Left lung (tissue), 4 donors: ENCODE measurements at regions not wholly inside any gene's neighbourhood (a gene's known extent, or its start where the extent isn't known, plus 50 kb on each side); places are given as distances from the start of the nearest gene placed in this dataset.

Experiments
- ATAC-seq: fragments of 200-7000 bp; cut with Tn5 transposase; one replicate; pipeline ENCODE4 v1.9.1; 2020; ENCODE audit warnings: moderate library complexity
- DNase-seq, 4 donors: peaks; one replicate each; pipeline ENCODE4 v3.0.0-alpha.2; 2013 to 2020
- H3K27ac ChIP-seq, 2 donors: fragments of 200-600 bp; sonication (generic) in 1 of 2; one replicate each; pipeline versions ENCODE4 v1.5.0 to v1.8.0; 2020 to 2021
- H3K27me3 ChIP-seq, 2 donors: fragments of 200-600 bp; sonication (generic) in 1 of 2; one replicate each; pipeline versions ENCODE4 v1.5.0 to v1.8.0; 2020 to 2021
- H3K36me3 ChIP-seq, 2 donors: fragments of 200-600 bp; sonication (generic) in 1 of 2; one replicate each; pipeline versions ENCODE4 v1.5.0 to v1.8.0; 2020 to 2021
- H3K4me1 ChIP-seq, 2 donors: fragments of 200-600 bp; one replicate each; pipeline ENCODE4 v1.8.0; 2021
- H3K4me3 ChIP-seq, 2 donors: fragments of 200-600 bp; sonication (generic) in 1 of 2; one replicate each; pipeline versions ENCODE4 v1.5.0 to v1.8.0; 2020 to 2021; ENCODE audit warnings: mild to moderate bottlenecking in 1 of 2
- H3K9me3 ChIP-seq, 2 donors: fragments of 200-600 bp; sonication (generic) in 1 of 2; one replicate each; pipeline versions ENCODE4 v1.5.0 to v1.8.0; 2020 to 2021
- intact Hi-C, 2 donors: fragments of 100-400 bp; cut with DNase I; formaldehyde crosslinking; loops; one replicate each; pipeline versions ENCODE4 v1.11.2 to v1.14.2; 2022
- TF ChIP-seq, protein P1 (sequence below), 2 donors: fragments of 200-600 bp; sonication (generic) in 1 of 2; IDR thresholded peaks; one replicate each; pipeline versions ENCODE4 v1.5.0 to v1.8.0; 2021; ENCODE audit warnings: antibody characterized with exemption in 2 of 2
- donor health status: DM: no; HTN: yes; CAD: no.
- donor health status: DM: no; HTN: no; CAD: no.

DNA sequence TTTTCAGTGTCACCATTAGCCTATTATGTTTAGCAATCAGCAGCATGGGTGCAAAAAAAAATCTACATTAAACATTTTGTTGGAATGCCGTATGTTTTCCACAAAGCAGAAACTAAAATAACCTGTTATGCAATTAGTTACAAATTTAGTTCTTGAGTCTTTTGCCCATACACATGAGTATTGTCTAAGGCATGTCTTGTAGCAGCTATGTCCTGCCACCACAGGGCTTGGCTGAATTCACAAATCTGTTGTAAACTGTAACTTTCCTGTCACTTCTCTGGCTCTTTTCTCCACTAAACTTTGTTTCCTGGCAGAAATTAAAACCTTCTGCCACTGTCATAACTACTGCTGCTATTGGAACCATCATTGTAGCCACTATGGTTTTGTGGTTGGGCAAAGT, 277.9 kb upstream of the SPRY2 start:
- no peak overlapping the region for H3K4me3 ChIP-seq
- H3K27me3 ChIP-seq, result no peaks in the 10 kb centered on the region
- intact Hi-C loops, result no loop called here
- ATAC-seq (no peak), DNase-seq (no peak)
- H3K4me1 ChIP-seq, result no peaks in the 10 kb centered on the region
- no peak overlapping the region for H3K27ac ChIP-seq
- no peaks in the 10 kb centered on the region for H3K36me3 ChIP-seq
- TF ChIP-seq, protein P1, sequence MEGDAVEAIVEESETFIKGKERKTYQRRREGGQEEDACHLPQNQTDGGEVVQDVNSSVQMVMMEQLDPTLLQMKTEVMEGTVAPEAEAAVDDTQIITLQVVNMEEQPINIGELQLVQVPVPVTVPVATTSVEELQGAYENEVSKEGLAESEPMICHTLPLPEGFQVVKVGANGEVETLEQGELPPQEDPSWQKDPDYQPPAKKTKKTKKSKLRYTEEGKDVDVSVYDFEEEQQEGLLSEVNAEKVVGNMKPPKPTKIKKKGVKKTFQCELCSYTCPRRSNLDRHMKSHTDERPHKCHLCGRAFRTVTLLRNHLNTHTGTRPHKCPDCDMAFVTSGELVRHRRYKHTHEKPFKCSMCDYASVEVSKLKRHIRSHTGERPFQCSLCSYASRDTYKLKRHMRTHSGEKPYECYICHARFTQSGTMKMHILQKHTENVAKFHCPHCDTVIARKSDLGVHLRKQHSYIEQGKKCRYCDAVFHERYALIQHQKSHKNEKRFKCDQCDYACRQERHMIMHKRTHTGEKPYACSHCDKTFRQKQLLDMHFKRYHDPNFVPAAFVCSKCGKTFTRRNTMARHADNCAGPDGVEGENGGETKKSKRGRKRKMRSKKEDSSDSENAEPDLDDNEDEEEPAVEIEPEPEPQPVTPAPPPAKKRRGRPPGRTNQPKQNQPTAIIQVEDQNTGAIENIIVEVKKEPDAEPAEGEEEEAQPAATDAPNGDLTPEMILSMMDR (IDR thresholded peaks at IDR 0.05), result no peak
- no peaks in the 10 kb centered on the region for H3K9me3 ChIP-seq

GRCh38 chr13:80612804-80613203, 271.9 kb upstream of the SPRY2 start:
- intact Hi-C loops, result no loop called here
- H3K27me3 ChIP-seq, result no peaks in the 10 kb centered on the region
- H3K36me3 ChIP-seq, result no peaks in the 10 kb centered on the region
- DNase-seq (no peak), ATAC-seq (no peak)
- TF ChIP-seq, protein P1 (IDR thresholded peaks at IDR 0.05), result no peak
- H3K9me3 ChIP-seq, result no peaks in the 10 kb centered on the region
- H3K4me1 ChIP-seq, result no peaks in the 10 kb centered on the region
- no peak overlapping the region for H3K4me3 ChIP-seq
- H3K27ac ChIP-seq, result no peak overlapping the region

DNA sequence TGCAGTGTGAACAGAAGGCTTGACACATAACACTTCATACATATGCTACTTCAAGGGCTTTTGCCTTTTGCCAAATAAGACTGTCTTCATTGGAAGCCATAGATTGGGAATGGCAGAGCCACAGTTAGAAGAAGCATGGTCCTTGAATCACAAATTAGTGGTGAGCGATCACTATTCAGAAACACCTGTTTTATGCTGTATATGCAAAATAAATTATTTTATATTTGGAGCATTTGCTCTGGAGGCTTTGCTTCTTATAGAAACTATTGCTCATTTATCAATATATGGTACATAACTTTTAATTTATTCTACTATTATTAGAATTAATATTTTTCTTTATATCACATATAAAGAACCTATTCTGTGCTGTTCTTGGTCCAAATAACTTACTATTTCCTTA, 270.4 kb upstream of the SPRY2 start:
- H3K4me3 ChIP-seq, result no peak overlapping the region
- H3K36me3 ChIP-seq, result no peaks in the 10 kb centered on the region
- H3K27me3 ChIP-seq, result no peaks in the 10 kb centered on the region
- ATAC-seq (no peak), DNase-seq (no peak)
- no peaks in the 10 kb centered on the region for H3K9me3 ChIP-seq
- H3K27ac ChIP-seq, result no peak overlapping the region
- no peaks in the 10 kb centered on the region for H3K4me1 ChIP-seq
- TF ChIP-seq, protein P1 (IDR thresholded peaks at IDR 0.05), result no peak
- intact Hi-C loops, result no loop called here

- DNase-seq, result no peak
- H3K36me3 ChIP-seq, result no peaks in the 10 kb centered on the region
- H3K9me3 ChIP-seq, result no peaks in the 10 kb centered on the region
- H3K27ac ChIP-seq, result no peak overlapping the region
- no peaks in the 10 kb centered on the region for H3K4me1 ChIP-seq
- intact Hi-C loops, result no loop called here
- TF ChIP-seq, protein P1 (IDR thresholded peaks at IDR 0.05), result no peak
- no peaks in the 10 kb centered on the region for H3K27me3 ChIP-seq
- H3K4me3 ChIP-seq, result no peak overlapping the region
- no peak for ATAC-seq
These were observed 264.8 kb upstream of the SPRY2 start for GRCh38 chr13:80605716-80606115.

DNA sequence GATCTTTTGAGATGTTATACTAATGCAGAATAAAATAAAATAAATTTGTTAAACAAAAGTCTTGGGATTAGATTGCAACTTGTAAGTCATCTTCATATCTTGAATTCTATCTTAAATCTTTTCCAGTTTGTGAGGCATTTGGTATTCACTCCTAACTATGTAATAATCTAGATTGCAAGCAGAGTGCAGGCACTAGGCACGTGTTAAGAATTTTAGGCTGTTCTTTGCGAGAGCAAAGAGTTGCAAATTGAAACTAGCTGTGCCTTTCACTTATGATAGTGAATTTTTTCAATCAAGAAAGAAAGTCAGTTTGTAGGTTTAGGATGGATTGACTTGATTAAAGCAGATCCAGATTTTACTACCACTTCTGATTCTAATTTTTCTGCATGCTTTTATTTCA, 264.1 kb upstream of the SPRY2 start:
- ATAC-seq, result no peak
- no peak overlapping the region for H3K27ac ChIP-seq
- intact Hi-C loops, result no loop called here

More for the DNA sequence above, 264.1 kb upstream of the SPRY2 start:
- no peaks in the 10 kb centered on the region for H3K36me3 ChIP-seq
- H3K9me3 ChIP-seq, result no peaks in the 10 kb centered on the region
- DNase-seq, result no peak
- no peaks in the 10 kb centered on the region for H3K4me1 ChIP-seq
- H3K27me3 ChIP-seq, result no peaks in the 10 kb centered on the region
- no peak overlapping the region for H3K4me3 ChIP-seq
- TF ChIP-seq, protein P1 (IDR thresholded peaks at IDR 0.05), result no peak
